ENCODE measurements at regions not wholly inside any gene's neighbourhood (a gene's known extent, or its start where the extent isn't known, plus 50 kb on each side); places are given as distances from the start of the nearest gene placed in this dataset.

DNA sequence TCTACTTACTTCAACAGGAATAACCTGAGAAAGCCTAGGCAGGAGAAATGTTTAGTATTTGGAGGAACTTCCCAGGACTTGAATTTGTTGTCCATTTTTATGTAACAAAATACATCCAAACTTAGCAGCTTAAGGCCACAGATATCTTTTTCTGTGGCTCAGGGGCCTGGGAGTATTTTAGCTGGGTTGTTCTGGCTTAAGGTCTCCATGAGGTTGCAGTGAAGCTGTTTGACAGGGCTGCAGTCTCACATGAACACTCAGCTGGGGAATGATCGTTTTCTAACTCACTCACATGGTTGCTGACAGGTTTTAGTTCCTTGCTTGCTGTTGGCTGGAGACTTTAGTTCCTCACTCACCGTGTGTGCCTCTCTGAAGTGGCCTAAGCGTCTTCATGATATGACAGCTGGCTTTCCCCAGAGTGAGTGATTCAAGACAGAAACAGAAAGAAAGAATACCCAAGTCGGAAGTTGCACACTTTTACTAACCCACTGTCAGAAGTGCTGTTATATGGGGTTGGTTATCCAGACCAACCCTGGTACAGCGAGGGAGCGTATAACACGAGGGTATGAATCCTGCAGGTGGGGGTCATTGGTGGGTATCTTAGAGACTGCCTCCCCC is 229.7 kb upstream of the TBL1XR1 start:
- CTCF ChIA-PET = interaction anchor here (1.2 kb wide), 1 partner anchor 17 kb away, joined by 3 read pairs; no protein-coding TSS in a partner anchor
- H3K36me3 Mint-ChIP-seq (ENCODE audit: insufficient read depth, unreplicated experiment) = no peaks in the 10 kb centered on the region

DNA sequence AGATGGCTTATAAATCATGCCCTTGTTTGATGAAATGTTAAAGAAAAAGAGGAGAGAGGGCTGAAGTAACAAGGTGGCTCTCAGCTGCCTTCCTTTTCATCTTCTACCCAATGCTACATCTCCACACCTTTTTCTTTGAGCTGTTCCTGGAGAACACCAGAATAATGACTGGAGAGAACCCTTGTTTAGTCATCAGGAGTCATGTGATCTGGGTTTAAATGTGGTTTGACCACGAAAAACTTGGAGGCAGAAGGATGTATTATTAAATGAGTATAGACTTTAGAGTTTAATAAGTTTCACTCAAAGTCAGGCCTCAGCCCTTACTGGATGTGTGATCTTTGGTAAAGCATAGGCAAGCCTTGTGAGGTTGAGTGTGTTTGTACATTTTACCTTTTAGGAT is 230.3 kb upstream of the TBL1XR1 start:
- no peak overlapping the region for H3K27ac Mint-ChIP-seq (ENCODE audit: unreplicated experiment)
- intact Hi-C loops (cut with micrococcal nuclease; ENCODE audit: unreplicated experiment) = no loop called here
- BruUV-seq (replicated peaks) = no TSS peak
- H3K36me3 Mint-ChIP-seq (ENCODE audit: insufficient read depth, unreplicated experiment) = no peaks in the 10 kb centered on the region
- TF ChIP-seq, protein P1, sequence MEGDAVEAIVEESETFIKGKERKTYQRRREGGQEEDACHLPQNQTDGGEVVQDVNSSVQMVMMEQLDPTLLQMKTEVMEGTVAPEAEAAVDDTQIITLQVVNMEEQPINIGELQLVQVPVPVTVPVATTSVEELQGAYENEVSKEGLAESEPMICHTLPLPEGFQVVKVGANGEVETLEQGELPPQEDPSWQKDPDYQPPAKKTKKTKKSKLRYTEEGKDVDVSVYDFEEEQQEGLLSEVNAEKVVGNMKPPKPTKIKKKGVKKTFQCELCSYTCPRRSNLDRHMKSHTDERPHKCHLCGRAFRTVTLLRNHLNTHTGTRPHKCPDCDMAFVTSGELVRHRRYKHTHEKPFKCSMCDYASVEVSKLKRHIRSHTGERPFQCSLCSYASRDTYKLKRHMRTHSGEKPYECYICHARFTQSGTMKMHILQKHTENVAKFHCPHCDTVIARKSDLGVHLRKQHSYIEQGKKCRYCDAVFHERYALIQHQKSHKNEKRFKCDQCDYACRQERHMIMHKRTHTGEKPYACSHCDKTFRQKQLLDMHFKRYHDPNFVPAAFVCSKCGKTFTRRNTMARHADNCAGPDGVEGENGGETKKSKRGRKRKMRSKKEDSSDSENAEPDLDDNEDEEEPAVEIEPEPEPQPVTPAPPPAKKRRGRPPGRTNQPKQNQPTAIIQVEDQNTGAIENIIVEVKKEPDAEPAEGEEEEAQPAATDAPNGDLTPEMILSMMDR (IDR thresholded peaks at IDR 0.05; ENCODE audit: unreplicated experiment) = no peak
- DNase-seq = no peak
- no peak overlapping the region for H3K4me3 Mint-ChIP-seq (ENCODE audit: low read depth, unreplicated experiment)
- peaks cover 24% of the 10 kb centered on the region for H3K4me1 Mint-ChIP-seq (ENCODE audit: low read depth, unreplicated experiment)
- H3K27me3 Mint-ChIP-seq (ENCODE audit: unreplicated experiment) = no peaks in the 10 kb centered on the region
- no peaks in the 10 kb centered on the region for H3K9me3 Mint-ChIP-seq (ENCODE audit: low read depth, unreplicated experiment)
- CTCF ChIA-PET = interaction anchor here (1.2 kb wide), 1 partner anchor 16 kb away, joined by 3 read pairs; no protein-coding TSS in a partner anchor

More for the DNA sequence above, 229.7 kb upstream of the TBL1XR1 start:
- DNase-seq = no peak
- H3K27me3 Mint-ChIP-seq (ENCODE audit: unreplicated experiment) = no peaks in the 10 kb centered on the region
- intact Hi-C loops (cut with micrococcal nuclease; ENCODE audit: unreplicated experiment) = no loop called here
- H3K4me3 Mint-ChIP-seq (ENCODE audit: low read depth, unreplicated experiment) = no peak overlapping the region
- no peak overlapping the region for H3K27ac Mint-ChIP-seq (ENCODE audit: unreplicated experiment)
- no peaks in the 10 kb centered on the region for H3K9me3 Mint-ChIP-seq (ENCODE audit: low read depth, unreplicated experiment)
- TF ChIP-seq, protein P1 (IDR thresholded peaks at IDR 0.05; ENCODE audit: unreplicated experiment) = no peak
- peaks cover 19% of the 10 kb centered on the region for H3K4me1 Mint-ChIP-seq (ENCODE audit: low read depth, unreplicated experiment)
- no TSS peak for BruUV-seq (replicated peaks)

DNA sequence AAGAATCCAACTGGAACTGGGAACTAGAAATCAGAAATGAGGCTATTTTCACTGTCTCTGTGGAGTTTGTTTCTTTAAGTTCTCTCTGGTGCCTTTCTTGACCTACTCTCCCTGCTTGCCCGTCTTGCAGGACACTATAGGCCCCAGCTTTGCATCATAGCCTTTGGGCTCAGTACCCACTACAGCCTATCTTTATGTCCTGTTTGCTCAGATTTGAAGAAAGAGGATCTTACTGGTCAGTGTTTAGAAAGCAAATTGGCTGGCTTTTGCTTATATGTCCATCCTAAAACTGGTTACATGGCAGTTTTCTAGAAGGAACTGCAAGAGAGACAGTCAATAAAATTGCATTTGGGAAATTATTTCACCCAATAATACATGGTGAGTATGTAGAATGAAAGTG is 231.8 kb upstream of the TBL1XR1 start:
- Mint-ChIP-seq H3K4me1 (ENCODE audit: low read depth, unreplicated experiment) (peaks cover 28% of the 10 kb centered on the region), H3K27ac (ENCODE audit: unreplicated experiment) (no peak overlapping the region), H3K27me3 (ENCODE audit: unreplicated experiment) (no peaks in the 10 kb centered on the region), H3K9me3 (ENCODE audit: low read depth, unreplicated experiment) (no peaks in the 10 kb centered on the region), H3K4me3 (ENCODE audit: low read depth, unreplicated experiment) (no peak overlapping the region), H3K36me3 (ENCODE audit: insufficient read depth, unreplicated experiment) (no peaks in the 10 kb centered on the region)
- CTCF ChIA-PET = interaction anchor here (0.9 kb wide), 1 partner anchor 14 kb away, joined by 3 read pairs; no protein-coding TSS in a partner anchor
- intact Hi-C loops (cut with micrococcal nuclease; ENCODE audit: unreplicated experiment) = no loop called here
- DNase-seq = no peak
- TF ChIP-seq, protein P1 (IDR thresholded peaks at IDR 0.05; ENCODE audit: unreplicated experiment) = no peak
- BruUV-seq (replicated peaks) = no TSS peak

DNA sequence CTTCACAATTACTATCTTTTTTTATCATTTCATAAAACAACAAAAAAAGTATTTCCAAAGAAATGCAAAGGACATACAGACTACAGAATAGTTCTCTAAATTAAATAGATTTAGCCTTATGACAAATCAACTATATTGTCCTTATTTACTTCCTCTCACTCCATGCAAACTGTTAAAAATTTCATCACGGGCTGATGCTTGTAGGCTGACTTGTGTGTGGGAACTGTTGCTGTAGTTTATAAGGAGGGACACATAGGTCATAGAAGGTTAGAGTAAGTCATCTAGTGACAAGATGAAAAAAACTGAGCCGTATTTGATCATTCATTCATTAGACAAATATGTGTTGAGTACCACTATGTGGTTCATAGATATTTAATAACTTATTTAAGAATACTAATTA is 232.5 kb upstream of the TBL1XR1 start:
- BruUV-seq (replicated peaks) = no TSS peak
- no peak for DNase-seq
- Mint-ChIP-seq H3K27me3 (ENCODE audit: unreplicated experiment) (no peaks in the 10 kb centered on the region), H3K27ac (ENCODE audit: unreplicated experiment) (no peak overlapping the region), H3K4me1 (ENCODE audit: low read depth, unreplicated experiment) (peaks cover 28% of the 10 kb centered on the region), H3K36me3 (ENCODE audit: insufficient read depth, unreplicated experiment) (no peaks in the 10 kb centered on the region), H3K9me3 (ENCODE audit: low read depth, unreplicated experiment) (no peaks in the 10 kb centered on the region), H3K4me3 (ENCODE audit: low read depth, unreplicated experiment) (no peak overlapping the region)
- intact Hi-C loops (cut with micrococcal nuclease; ENCODE audit: unreplicated experiment) = no loop called here
- TF ChIP-seq, protein P1 (IDR thresholded peaks at IDR 0.05; ENCODE audit: unreplicated experiment) = no peak
- CTCF ChIA-PET = interaction anchor here (0.9 kb wide), 1 partner anchor 13 kb away, joined by 3 read pairs; no protein-coding TSS in a partner anchor

All from Calu3 (cell line).